ENCODE measurements at regions not wholly inside any gene's neighbourhood (a gene's known extent, or its start where the extent isn't known, plus 50 kb on each side); places are given as distances from the start of the nearest gene placed in this dataset.

GRCh38 chr2:120653871-120654270, 81.8 kb upstream of the GLI2 start:
- intact Hi-C loops (cut with micrococcal nuclease; ENCODE audit: unreplicated experiment): no loop called here
- ChIA-PET POLR2A (no interaction called here), SMC1A (ENCODE audit: uncharacterized antibody, unreplicated experiment) (no interaction called here)

DNA sequence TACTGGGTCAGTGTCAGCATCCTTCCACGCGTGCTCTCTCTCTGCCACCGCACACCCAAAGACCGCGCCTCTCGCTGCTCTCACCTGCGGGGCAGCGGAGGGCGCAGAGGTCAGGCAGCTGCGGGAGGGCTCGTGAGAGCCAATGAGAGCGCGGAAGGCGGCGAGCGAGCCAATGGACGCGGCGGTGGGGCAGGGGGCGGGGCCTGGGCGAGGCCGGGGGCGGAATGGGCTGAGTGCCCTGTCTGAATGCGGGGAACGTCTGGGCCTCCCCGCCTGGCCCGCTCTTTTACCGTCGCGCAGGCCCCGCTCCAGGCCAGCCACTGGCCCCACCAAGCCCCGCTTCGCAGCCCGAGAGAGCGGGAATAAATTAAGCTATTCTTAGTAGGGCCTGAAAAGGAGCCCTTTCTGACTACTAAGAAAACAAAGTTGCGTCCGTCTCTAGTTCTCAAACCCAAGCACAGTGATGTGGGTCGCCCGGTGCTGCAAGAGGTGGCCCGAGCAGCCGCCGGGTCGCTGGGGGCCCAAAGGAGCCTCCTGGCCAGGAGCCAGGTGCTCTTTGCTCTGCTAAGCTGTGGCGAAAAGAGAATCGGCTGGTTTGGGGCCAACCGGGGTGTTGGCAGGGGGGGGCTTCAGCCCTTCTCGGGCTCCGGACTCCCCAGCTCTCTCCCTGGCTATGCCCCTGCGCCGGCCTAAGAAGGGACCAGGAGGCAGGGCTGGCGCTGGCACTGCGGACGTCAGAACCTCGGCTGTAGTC, 81.1 kb upstream of the GLI2 start:
- Histone ChIP-seq H3K9ac (ENCODE audit: control insufficient read depth, insufficient read depth, low read length) (no peak overlapping the region), H3K27ac (ENCODE audit: control insufficient read depth, insufficient read depth) (no peak overlapping the region), H3K36me3 (ENCODE audit: control insufficient read depth in 2 of 2, insufficient read depth in 2 of 2, low read length in 1 of 2) (no peaks in the 10 kb centered on the region), H3K79me2 (ENCODE audit: control insufficient read depth, insufficient read depth, low read length) (no peaks in the 10 kb centered on the region), H3K4me1 (ENCODE audit: control insufficient read depth, insufficient read depth, low read length) (no peaks in the 10 kb centered on the region), H3K9me3 (replicated peaks; ENCODE audit: control insufficient read depth, insufficient read depth, low read length) (peaks cover 3% of the 10 kb centered on the region; the same call in 2 of the 3 replicates), H3K4me3 (no peak overlapping the region), H2AFZ (ENCODE audit: control insufficient read depth, low read depth, low read length) (no peak overlapping the region), H3K4me2 (ENCODE audit: control insufficient read depth, insufficient read depth) (no peak overlapping the region), H4K20me1 (ENCODE audit: control insufficient read depth, insufficient read depth) (no peaks in the 10 kb centered on the region), H3K27me3 (replicated peaks in 1 of 2; ENCODE audit: control insufficient read depth in 2 of 2, insufficient read depth in 2 of 2, low read length in 1 of 2) (no peaks in the 10 kb centered on the region; a peak in 1 of 4 replicates)
- intact Hi-C loops (cut with micrococcal nuclease; ENCODE audit: unreplicated experiment): no loop called here
- ChIA-PET SMC1A (ENCODE audit: uncharacterized antibody, unreplicated experiment) (no interaction called here), CTCF (no interaction called here), POLR2A (no interaction called here), RAD21 (ENCODE audit: unreplicated experiment) (no interaction called here)
- ATAC-seq (no peak), FAIRE-seq (no peak), DNase-seq (ENCODE audit: low read depth, low spot score) (no peak)
- in situ Hi-C loops (cut with MboI): no loop called here
- BruUV-seq (replicated peaks): no TSS peak
- 74% methylated on average over 49 of the region's 54 CpGs for WGBS (ENCODE audit: insufficient coverage, insufficient replicate concordance, low lambda C conversion rate, missing lambda C conversion rate)
- TF ChIP-seq NR2C2 (IDR thresholded peaks at IDR 0.05; ENCODE audit: borderline replicate concordance, control insufficient read depth, insufficient read length, low read depth): no peak
- no peak for TF ChIP-seq NBN (IDR thresholded peaks at IDR 0.05)
- TF ChIP-seq, protein P1, sequence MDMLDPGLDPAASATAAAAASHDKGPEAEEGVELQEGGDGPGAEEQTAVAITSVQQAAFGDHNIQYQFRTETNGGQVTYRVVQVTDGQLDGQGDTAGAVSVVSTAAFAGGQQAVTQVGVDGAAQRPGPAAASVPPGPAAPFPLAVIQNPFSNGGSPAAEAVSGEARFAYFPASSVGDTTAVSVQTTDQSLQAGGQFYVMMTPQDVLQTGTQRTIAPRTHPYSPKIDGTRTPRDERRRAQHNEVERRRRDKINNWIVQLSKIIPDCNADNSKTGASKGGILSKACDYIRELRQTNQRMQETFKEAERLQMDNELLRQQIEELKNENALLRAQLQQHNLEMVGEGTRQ (IDR thresholded peaks at IDR 0.05; ENCODE audit: borderline replicate concordance, low read depth, low read length): no peak
- no peak for TF ChIP-seq NFIC (IDR thresholded peaks at IDR 0.05; ENCODE audit: low read depth, low read length)
- no peak for TF ChIP-seq BACH1 (IDR thresholded peaks at IDR 0.05; ENCODE audit: borderline replicate concordance)
- no peak for TF ChIP-seq MEF2A (IDR thresholded peaks at IDR 0.05; ENCODE audit: insufficient read depth, low read depth, low read length)
- no peak for TF ChIP-seq SUZ12 (IDR thresholded peaks at IDR 0.05; ENCODE audit: unreplicated experiment)
- no peak for TF ChIP-seq ZBED1 (IDR thresholded peaks at IDR 0.05; ENCODE audit: borderline replicate concordance)
- no peak for TF ChIP-seq SMAD5 (IDR thresholded peaks at IDR 0.05; ENCODE audit: low read depth)
- TF ChIP-seq BHLHE40 (IDR thresholded peaks at IDR 0.05; ENCODE audit: borderline replicate concordance in 1 of 2, low read depth in 2 of 2, low read length in 1 of 2): no peak
- TF ChIP-seq E2F4 (IDR thresholded peaks at IDR 0.05; ENCODE audit: low read depth, low read length): no peak
- TF ChIP-seq ZZZ3 (IDR thresholded peaks at IDR 0.05; ENCODE audit: control insufficient read depth, insufficient read length, low read depth): no peak
- no peak for TF ChIP-seq NFXL1 (IDR thresholded peaks at IDR 0.05; ENCODE audit: borderline replicate concordance)

More at GRCh38 chr2:120653871-120654270, 81.8 kb upstream of the GLI2 start:
- CTCF ChIA-PET: no interaction called here
- no peaks in the 10 kb centered on the region for H3K79me2 ChIP-seq (ENCODE audit: control insufficient read depth, insufficient read depth, low read length)
- no peaks in the 10 kb centered on the region for H3K4me1 ChIP-seq (ENCODE audit: control insufficient read depth, insufficient read depth, low read length)
- in situ Hi-C loops (cut with MboI): no loop called here
- no peaks in the 10 kb centered on the region for H3K36me3 ChIP-seq (ENCODE audit: control insufficient read depth in 2 of 2, insufficient read depth in 2 of 2, low read length in 1 of 2)
- RAD21 ChIA-PET (ENCODE audit: unreplicated experiment): no interaction called here
- no peak overlapping the region for H3K4me2 ChIP-seq (ENCODE audit: control insufficient read depth, insufficient read depth)
- DNase-seq (ENCODE audit: low read depth, low spot score) (no peak), ATAC-seq (no peak), FAIRE-seq (no peak)
- H3K9me3 ChIP-seq (replicated peaks; ENCODE audit: control insufficient read depth, insufficient read depth, low read length): peaks cover 3% of the 10 kb centered on the region; the same call in 2 of the 3 replicates
- H3K4me3 ChIP-seq: no peak overlapping the region
- H4K20me1 ChIP-seq (ENCODE audit: control insufficient read depth, insufficient read depth): no peaks in the 10 kb centered on the region
- TF ChIP-seq SREBF2 (IDR thresholded peaks at IDR 0.05; ENCODE audit: low read length): no peak
- no peak for TF ChIP-seq NR2F1 (conservative IDR thresholded peaks at IDR 0.05)
- TF ChIP-seq ZSCAN29 (IDR thresholded peaks at IDR 0.05): no peak
- TF ChIP-seq FOXK2 (IDR thresholded peaks at IDR 0.05): no peak
- no peak for TF ChIP-seq TCF3 (IDR thresholded peaks at IDR 0.05; ENCODE audit: borderline replicate concordance, insufficient read depth, low read depth, low read length)
- TF ChIP-seq KDM1A (IDR thresholded peaks at IDR 0.05; ENCODE audit: borderline replicate concordance): no peak
- TF ChIP-seq DPF2 (IDR thresholded peaks at IDR 0.05): no peak
- no peak for TF ChIP-seq ASH2L (IDR thresholded peaks at IDR 0.05; ENCODE audit: borderline replicate concordance, low read depth)
- no peak for TF ChIP-seq NR2C2 (IDR thresholded peaks at IDR 0.05; ENCODE audit: borderline replicate concordance, control insufficient read depth, insufficient read length, low read depth)
- TF ChIP-seq CBFB (IDR thresholded peaks at IDR 0.05; ENCODE audit: low read depth): no peak
- H3K27me3 ChIP-seq (replicated peaks in 1 of 2; ENCODE audit: control insufficient read depth in 2 of 2, insufficient read depth in 2 of 2, low read length in 1 of 2): no peaks in the 10 kb centered on the region; a peak in 1 of 4 replicates
- BruUV-seq (replicated peaks): no TSS peak
- no peak overlapping the region for H3K9ac ChIP-seq (ENCODE audit: control insufficient read depth, insufficient read depth, low read length)
- WGBS (ENCODE audit: insufficient coverage, insufficient replicate concordance, low lambda C conversion rate, missing lambda C conversion rate): 67% methylated on average over 13 of the region's 13 CpGs
- H3K27ac ChIP-seq (ENCODE audit: control insufficient read depth, insufficient read depth): no peak overlapping the region
- no peak overlapping the region for H2AFZ ChIP-seq (ENCODE audit: control insufficient read depth, low read depth, low read length)

Measured in GM12878 (cell line).